NB4 (cell line): ENCODE measurements at regions not wholly inside any gene's neighbourhood (a gene's known extent, or its start where the extent isn't known, plus 50 kb on each side); places are given as distances from the start of the nearest gene placed in this dataset.

Experiments used
- MYC ChIP-seq: IDR thresholded peaks from 2 replicates; pipeline ENCODE4 v1.6.1; 2011; ENCODE audit warnings: low read depth, low read length
- POLR2A ChIP-seq: IDR thresholded peaks from 2 replicates; pipeline ENCODE4 v1.6.1; 2011; ENCODE audit warnings: mild to moderate bottlenecking; ENCODE audit not compliant: insufficient read length; ENCODE audit errors: extremely low read depth
- TF ChIP-seq, protein P1 (sequence below): IDR thresholded peaks from one replicate; pipeline ENCODE4 v1.5.1; 2012; ENCODE audit warnings: low read depth, low read length
- TF ChIP-seq, protein P2 (sequence below): IDR thresholded peaks from 2 replicates; pipeline ENCODE4 v1.6.1; 2011; ENCODE audit warnings: low read depth, low read length

DNA sequence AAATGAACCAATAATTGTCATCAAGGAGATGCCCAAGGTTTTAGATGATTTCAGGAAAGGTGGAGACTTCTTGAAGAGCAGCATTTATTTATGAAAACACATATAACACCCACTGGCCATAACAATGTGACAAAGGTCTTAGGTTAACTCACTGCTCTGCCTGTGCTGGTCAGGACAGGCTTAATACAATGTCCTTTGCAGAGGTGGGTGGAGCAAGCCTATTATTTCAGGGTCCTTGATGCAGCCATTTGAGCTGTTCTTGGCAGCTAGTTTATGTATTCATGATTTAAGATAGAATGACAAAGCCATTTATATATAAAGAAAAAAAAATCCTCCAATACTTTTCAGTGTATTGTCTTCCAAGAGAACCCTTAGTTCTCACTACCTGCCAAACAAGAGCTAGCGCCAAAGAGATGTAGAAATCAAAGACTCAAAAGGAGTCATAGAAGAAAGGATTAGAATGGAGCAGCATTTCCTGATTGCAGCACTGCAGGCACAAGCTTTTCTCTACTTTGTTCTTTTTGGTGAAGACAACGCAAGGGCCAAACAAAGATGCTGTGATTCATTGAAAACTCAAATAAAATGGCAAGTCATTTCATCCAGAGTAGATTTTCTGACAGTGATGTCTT, 124.3 kb upstream of the TSHZ2 start:
- TF ChIP-seq, protein P1, sequence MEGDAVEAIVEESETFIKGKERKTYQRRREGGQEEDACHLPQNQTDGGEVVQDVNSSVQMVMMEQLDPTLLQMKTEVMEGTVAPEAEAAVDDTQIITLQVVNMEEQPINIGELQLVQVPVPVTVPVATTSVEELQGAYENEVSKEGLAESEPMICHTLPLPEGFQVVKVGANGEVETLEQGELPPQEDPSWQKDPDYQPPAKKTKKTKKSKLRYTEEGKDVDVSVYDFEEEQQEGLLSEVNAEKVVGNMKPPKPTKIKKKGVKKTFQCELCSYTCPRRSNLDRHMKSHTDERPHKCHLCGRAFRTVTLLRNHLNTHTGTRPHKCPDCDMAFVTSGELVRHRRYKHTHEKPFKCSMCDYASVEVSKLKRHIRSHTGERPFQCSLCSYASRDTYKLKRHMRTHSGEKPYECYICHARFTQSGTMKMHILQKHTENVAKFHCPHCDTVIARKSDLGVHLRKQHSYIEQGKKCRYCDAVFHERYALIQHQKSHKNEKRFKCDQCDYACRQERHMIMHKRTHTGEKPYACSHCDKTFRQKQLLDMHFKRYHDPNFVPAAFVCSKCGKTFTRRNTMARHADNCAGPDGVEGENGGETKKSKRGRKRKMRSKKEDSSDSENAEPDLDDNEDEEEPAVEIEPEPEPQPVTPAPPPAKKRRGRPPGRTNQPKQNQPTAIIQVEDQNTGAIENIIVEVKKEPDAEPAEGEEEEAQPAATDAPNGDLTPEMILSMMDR = no peak
- TF ChIP-seq, protein P2, sequence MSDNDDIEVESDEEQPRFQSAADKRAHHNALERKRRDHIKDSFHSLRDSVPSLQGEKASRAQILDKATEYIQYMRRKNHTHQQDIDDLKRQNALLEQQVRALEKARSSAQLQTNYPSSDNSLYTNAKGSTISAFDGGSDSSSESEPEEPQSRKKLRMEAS = no peak
- no peak for TF ChIP-seq POLR2A
- TF ChIP-seq MYC = no peak
